Astrocyte (in vitro differentiated cells and primary cell): ENCODE measurements at regions not wholly inside any gene's neighbourhood (a gene's known extent, or its start where the extent isn't known, plus 50 kb on each side); places are given as distances from the start of the nearest gene placed in this dataset.

Experiments
- CTCF ChIP-seq: IDR thresholded peaks from 2 replicates; pipeline ENCODE4 v1.5.1; 2011; ENCODE audit warnings: low read depth, mild to moderate bottlenecking, inconsistent platforms, low read length, moderate library complexity; ENCODE audit not compliant: insufficient read depth
- EZH2 ChIP-seq: IDR thresholded peaks from 2 replicates; pipeline ENCODE4 v1.6.1; 2012; ENCODE audit warnings: mild to moderate bottlenecking, low read length, inconsistent platforms; ENCODE audit not compliant: insufficient read depth

- TF ChIP-seq CTCF, result no peak
- no peak for TF ChIP-seq EZH2
Observed at GRCh38 chr5:158344376-158344775, 485.4 kb upstream of the CLINT1 start.
